ENCODE measurements at regions not wholly inside any gene's neighbourhood (a gene's known extent, or its start where the extent isn't known, plus 50 kb on each side); places are given as distances from the start of the nearest gene placed in this dataset.

DNA sequence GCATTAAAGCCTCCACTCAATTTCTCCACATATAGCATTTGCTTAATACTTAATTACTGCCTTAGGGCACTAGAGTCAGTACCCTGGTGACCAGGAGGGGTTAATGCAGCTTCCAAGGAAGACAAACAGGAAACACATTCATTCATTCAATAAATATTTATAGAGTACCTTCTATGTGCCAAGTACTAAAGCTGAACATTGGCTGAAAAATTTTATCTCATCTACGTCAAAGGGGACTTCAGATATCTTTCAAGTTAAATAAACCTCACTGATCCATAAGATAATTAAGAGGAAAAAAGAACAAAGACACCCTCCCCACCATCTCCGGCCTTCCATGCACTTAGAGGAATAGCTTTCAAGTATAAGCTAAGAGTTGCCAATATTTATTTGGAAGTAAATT is 156.9 kb upstream of the PRICKLE2 start:
- Mint-ChIP-seq H3K9me3 (ENCODE audit: low read depth, unreplicated experiment) (no peaks in the 10 kb centered on the region), H3K27me3 (ENCODE audit: unreplicated experiment) (no peaks in the 10 kb centered on the region), H3K36me3 (ENCODE audit: insufficient read depth, unreplicated experiment) (no peaks in the 10 kb centered on the region), H3K4me3 (ENCODE audit: low read depth, unreplicated experiment) (no peak overlapping the region), H3K4me1 (ENCODE audit: low read depth, unreplicated experiment) (no peaks in the 10 kb centered on the region), H3K27ac (ENCODE audit: unreplicated experiment) (no peak overlapping the region)
- DNase-seq, result no peak
- BruUV-seq (replicated peaks), result no TSS peak
- CTCF ChIA-PET, result no interaction called here
- TF ChIP-seq, protein P1, sequence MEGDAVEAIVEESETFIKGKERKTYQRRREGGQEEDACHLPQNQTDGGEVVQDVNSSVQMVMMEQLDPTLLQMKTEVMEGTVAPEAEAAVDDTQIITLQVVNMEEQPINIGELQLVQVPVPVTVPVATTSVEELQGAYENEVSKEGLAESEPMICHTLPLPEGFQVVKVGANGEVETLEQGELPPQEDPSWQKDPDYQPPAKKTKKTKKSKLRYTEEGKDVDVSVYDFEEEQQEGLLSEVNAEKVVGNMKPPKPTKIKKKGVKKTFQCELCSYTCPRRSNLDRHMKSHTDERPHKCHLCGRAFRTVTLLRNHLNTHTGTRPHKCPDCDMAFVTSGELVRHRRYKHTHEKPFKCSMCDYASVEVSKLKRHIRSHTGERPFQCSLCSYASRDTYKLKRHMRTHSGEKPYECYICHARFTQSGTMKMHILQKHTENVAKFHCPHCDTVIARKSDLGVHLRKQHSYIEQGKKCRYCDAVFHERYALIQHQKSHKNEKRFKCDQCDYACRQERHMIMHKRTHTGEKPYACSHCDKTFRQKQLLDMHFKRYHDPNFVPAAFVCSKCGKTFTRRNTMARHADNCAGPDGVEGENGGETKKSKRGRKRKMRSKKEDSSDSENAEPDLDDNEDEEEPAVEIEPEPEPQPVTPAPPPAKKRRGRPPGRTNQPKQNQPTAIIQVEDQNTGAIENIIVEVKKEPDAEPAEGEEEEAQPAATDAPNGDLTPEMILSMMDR (IDR thresholded peaks at IDR 0.05; ENCODE audit: unreplicated experiment), result no peak
- intact Hi-C loops (cut with micrococcal nuclease; ENCODE audit: unreplicated experiment), result no loop called here

DNA sequence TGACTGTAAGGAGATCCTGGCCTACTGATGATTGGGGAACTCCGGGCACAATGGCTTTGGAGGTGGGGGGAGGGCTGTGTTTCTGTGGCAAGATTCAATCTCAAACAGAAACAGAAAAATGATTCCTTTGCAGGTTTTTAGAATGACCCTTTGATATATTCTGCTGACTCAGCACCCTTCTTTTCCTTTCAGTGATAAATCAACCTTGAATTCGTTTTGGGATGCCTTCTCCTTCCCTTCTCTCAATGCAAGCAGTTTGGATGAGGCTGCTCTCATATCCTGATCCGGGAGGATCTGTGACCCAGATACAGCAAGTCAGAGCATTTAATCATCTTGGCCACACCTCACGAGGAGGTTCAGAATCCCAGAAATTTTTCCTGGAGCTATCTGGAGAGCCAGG is 156.1 kb upstream of the PRICKLE2 start:
- H3K36me3 Mint-ChIP-seq (ENCODE audit: insufficient read depth, unreplicated experiment), result no peaks in the 10 kb centered on the region
- no peaks in the 10 kb centered on the region for H3K27me3 Mint-ChIP-seq (ENCODE audit: unreplicated experiment)
- no peak overlapping the region for H3K27ac Mint-ChIP-seq (ENCODE audit: unreplicated experiment)
- intact Hi-C loops (cut with micrococcal nuclease; ENCODE audit: unreplicated experiment), result no loop called here
- no peak for DNase-seq
- H3K4me3 Mint-ChIP-seq (ENCODE audit: low read depth, unreplicated experiment), result no peak overlapping the region
- TF ChIP-seq, protein P1 (IDR thresholded peaks at IDR 0.05; ENCODE audit: unreplicated experiment), result no peak
- BruUV-seq (replicated peaks), result no TSS peak
- no peaks in the 10 kb centered on the region for H3K9me3 Mint-ChIP-seq (ENCODE audit: low read depth, unreplicated experiment)
- CTCF ChIA-PET, result interaction anchor here (0.6 to 1.0 kb wide), 2 partner anchors 12 to 142 kb away, joined by 3 read pairs; no protein-coding TSS in a partner anchor
- no peaks in the 10 kb centered on the region for H3K4me1 Mint-ChIP-seq (ENCODE audit: low read depth, unreplicated experiment)

DNA sequence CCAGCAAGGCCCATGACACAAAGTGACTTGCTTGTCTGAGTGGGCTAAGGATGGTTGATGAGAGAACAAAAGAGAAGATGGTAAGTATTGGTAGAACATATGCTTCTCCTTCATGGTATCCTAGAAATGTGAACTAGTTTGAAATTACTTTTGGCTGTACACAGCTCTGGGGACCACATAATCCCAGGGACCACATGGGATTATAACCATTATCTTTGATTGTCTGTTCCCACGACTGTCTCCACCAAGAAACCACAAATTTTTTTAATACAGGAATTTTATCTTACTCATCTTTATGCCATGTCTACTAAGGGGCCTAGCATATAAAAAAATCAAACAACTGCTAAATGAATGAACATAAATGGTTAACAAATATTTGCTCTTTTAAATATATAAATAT is 155.3 kb upstream of the PRICKLE2 start:
- Mint-ChIP-seq H3K36me3 (ENCODE audit: insufficient read depth, unreplicated experiment) (no peaks in the 10 kb centered on the region), H3K27me3 (ENCODE audit: unreplicated experiment) (no peaks in the 10 kb centered on the region), H3K4me3 (ENCODE audit: low read depth, unreplicated experiment) (no peak overlapping the region), H3K27ac (ENCODE audit: unreplicated experiment) (no peak overlapping the region), H3K9me3 (ENCODE audit: low read depth, unreplicated experiment) (no peaks in the 10 kb centered on the region), H3K4me1 (ENCODE audit: low read depth, unreplicated experiment) (no peaks in the 10 kb centered on the region)
- no TSS peak for BruUV-seq (replicated peaks)
- CTCF ChIA-PET, result interaction anchor here (1.0 kb wide), 1 partner anchor 12 kb away, joined by 3 read pairs; no protein-coding TSS in a partner anchor
- no peak for DNase-seq
- intact Hi-C loops (cut with micrococcal nuclease; ENCODE audit: unreplicated experiment), result no loop called here
- TF ChIP-seq, protein P1 (IDR thresholded peaks at IDR 0.05; ENCODE audit: unreplicated experiment), result no peak

DNA sequence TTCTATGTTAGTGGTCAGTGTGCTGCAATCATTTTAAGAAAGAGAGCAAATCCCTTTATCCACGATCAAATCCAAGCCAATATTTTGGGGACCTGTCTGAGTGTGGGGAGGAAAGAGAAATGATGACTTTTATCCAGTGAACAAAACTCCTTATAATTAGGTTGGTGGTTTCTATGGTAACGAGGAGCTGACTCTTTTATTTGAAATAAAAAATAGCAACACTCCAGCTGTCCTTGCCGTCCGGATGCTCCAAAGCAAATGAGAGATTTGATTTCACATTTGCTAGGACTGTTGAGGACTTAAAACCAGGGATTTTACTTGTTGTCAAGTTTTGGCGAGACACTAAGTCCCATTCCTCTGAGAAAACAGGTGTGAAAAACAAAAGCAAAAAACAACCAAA is 154.0 kb upstream of the PRICKLE2 start:
- H3K4me1 Mint-ChIP-seq (ENCODE audit: low read depth, unreplicated experiment), result no peaks in the 10 kb centered on the region
- TF ChIP-seq, protein P1 (IDR thresholded peaks at IDR 0.05; ENCODE audit: unreplicated experiment), result no peak
- H3K27me3 Mint-ChIP-seq (ENCODE audit: unreplicated experiment), result no peaks in the 10 kb centered on the region
- CTCF ChIA-PET, result no interaction called here
- DNase-seq, result no peak
- intact Hi-C loops (cut with micrococcal nuclease; ENCODE audit: unreplicated experiment), result no loop called here
- no peak overlapping the region for H3K27ac Mint-ChIP-seq (ENCODE audit: unreplicated experiment)
- no peak overlapping the region for H3K4me3 Mint-ChIP-seq (ENCODE audit: low read depth, unreplicated experiment)
- no peaks in the 10 kb centered on the region for H3K36me3 Mint-ChIP-seq (ENCODE audit: insufficient read depth, unreplicated experiment)
- peaks cover 3% of the 10 kb centered on the region for H3K9me3 Mint-ChIP-seq (ENCODE audit: low read depth, unreplicated experiment)
- BruUV-seq (replicated peaks), result no TSS peak
